ENCODE measurements at regions not wholly inside any gene's neighbourhood (a gene's known extent, or its start where the extent isn't known, plus 50 kb on each side); places are given as distances from the start of the nearest gene placed in this dataset.

- DNase-seq: no peak
- no peak overlapping the region for H3K4me3 ChIP-seq
- H3K9me3 ChIP-seq (replicated peaks in 1 of 3): no peaks in the 10 kb centered on the region
- peaks cover 16% of the 10 kb centered on the region for H3K27me3 ChIP-seq
- no peaks in the 10 kb centered on the region for H3K4me1 ChIP-seq (replicated peaks in 1 of 2)
- H3K36me3 ChIP-seq (replicated peaks in 1 of 2): no peaks in the 10 kb centered on the region
- H3K27ac ChIP-seq: no peak overlapping the region
- intact Hi-C loops (cut with DNase I): no loop called here
- TF ChIP-seq POLR2A (IDR thresholded peaks at IDR 0.05): no peak
These were observed 208.5 kb upstream of the CASK start for GRCh38 chrX:42131856-42132255.

GRCh38 chrX:42129022-42129940 is 205.9 kb upstream of the CASK start:
- WGBS, 4 donors: 80 to 92% (median 84%) methylated on average over 3 of the region's 3 CpGs
- no peak for TF ChIP-seq CTCF (IDR thresholded peaks at IDR 0.05)
- TF ChIP-seq POLR2A (IDR thresholded peaks at IDR 0.05): no peak
- H3K27me3 ChIP-seq: peaks cover 12% of the 10 kb centered on the region

GRCh38 chrX:42128587-42128986 is 205.2 kb upstream of the CASK start:
- WGBS, 4 donors: 77 to 80% (median 78%) methylated on average over 4 of the region's 4 CpGs
- no peaks in the 10 kb centered on the region for H3K4me1 ChIP-seq (replicated peaks in 1 of 2)
- H3K4me3 ChIP-seq: no peak overlapping the region
- intact Hi-C loops (cut with DNase I): no loop called here
- H3K27ac ChIP-seq: no peak overlapping the region
- H3K27me3 ChIP-seq: peaks cover 12% of the 10 kb centered on the region
- no peak for DNase-seq
- no peaks in the 10 kb centered on the region for H3K36me3 ChIP-seq (replicated peaks in 1 of 2)
- TF ChIP-seq POLR2A (IDR thresholded peaks at IDR 0.05) (no peak), CTCF (IDR thresholded peaks at IDR 0.05) (no peak)
- no peaks in the 10 kb centered on the region for H3K9me3 ChIP-seq (replicated peaks in 1 of 3)

More at GRCh38 chrX:42129022-42129940, 205.9 kb upstream of the CASK start:
- DNase-seq: no peak
- no peaks in the 10 kb centered on the region for H3K4me1 ChIP-seq (replicated peaks in 1 of 2)
- H3K27ac ChIP-seq: no peak overlapping the region
- H3K9me3 ChIP-seq (replicated peaks in 1 of 3): no peaks in the 10 kb centered on the region
- intact Hi-C loops (cut with DNase I): no loop called here
- no peak overlapping the region for H3K4me3 ChIP-seq
- no peaks in the 10 kb centered on the region for H3K36me3 ChIP-seq (replicated peaks in 1 of 2)

GRCh38 chrX:42128020-42128419 is 204.7 kb upstream of the CASK start:
- Histone ChIP-seq H3K4me3 (no peak overlapping the region), H3K9me3 (replicated peaks in 1 of 3) (no peaks in the 10 kb centered on the region), H3K36me3 (replicated peaks in 1 of 2) (no peaks in the 10 kb centered on the region), H3K27ac (no peak overlapping the region), H3K27me3 (peaks cover 12% of the 10 kb centered on the region), H3K4me1 (replicated peaks in 1 of 2) (no peaks in the 10 kb centered on the region)
- TF ChIP-seq CTCF (IDR thresholded peaks at IDR 0.05): no peak
- no peak for TF ChIP-seq POLR2A (IDR thresholded peaks at IDR 0.05)
- WGBS, 4 donors: 75 to 92% (median 88%) methylated on average over 2 of the region's 2 CpGs
- intact Hi-C loops (cut with DNase I): no loop called here
- no peak for DNase-seq

GRCh38 chrX:42127563-42127962 is 204.2 kb upstream of the CASK start:
- no peaks in the 10 kb centered on the region for H3K9me3 ChIP-seq (replicated peaks in 1 of 3)
- WGBS, 4 donors: 43 to 80% (median 60%) methylated on average over 1 of the region's 1 CpG
- peaks cover 15% of the 10 kb centered on the region for H3K27me3 ChIP-seq
- intact Hi-C loops (cut with DNase I): no loop called here
- H3K4me3 ChIP-seq: no peak overlapping the region
- DNase-seq: no peak
- no peaks in the 10 kb centered on the region for H3K36me3 ChIP-seq (replicated peaks in 1 of 2)
- no peak for TF ChIP-seq POLR2A (IDR thresholded peaks at IDR 0.05)
- no peak for TF ChIP-seq CTCF (IDR thresholded peaks at IDR 0.05)
- H3K27ac ChIP-seq: no peak overlapping the region
- H3K4me1 ChIP-seq (replicated peaks in 1 of 2): no peaks in the 10 kb centered on the region
